H9 (cell line): ENCODE measurements at regions not wholly inside any gene's neighbourhood (a gene's known extent, or its start where the extent isn't known, plus 50 kb on each side); places are given as distances from the start of the nearest gene placed in this dataset.

ENCODE experiments used
- DNase-seq: peaks from one replicate; pipeline ENCODE4 v3.0.0-alpha.2; 2017
- H2AFZ ChIP-seq: one replicate; pipeline ENCODE4 v1.6.1; 2013; ENCODE audit warnings: mild to moderate bottlenecking, low read length, control low read depth, moderate library complexity
- H2AK5ac ChIP-seq: 2 replicates; pipeline ENCODE4 v1.6.1; 2013; ENCODE audit warnings: low read length, control low read depth, mixed read lengths; ENCODE audit not compliant: insufficient read length
- H2BK120ac ChIP-seq: one replicate; pipeline ENCODE4 v1.6.1; 2013; ENCODE audit warnings: low read depth, mild to moderate bottlenecking, low read length, control low read depth, inconsistent platforms; ENCODE audit not compliant: poor library complexity, severe bottlenecking
- H2BK12ac ChIP-seq: 2 replicates; pipeline ENCODE4 v1.6.1; 2013; ENCODE audit warnings: low read length, control low read depth, mixed read lengths, low read depth; ENCODE audit not compliant: insufficient read length
- H2BK15ac ChIP-seq: 2 replicates; pipeline ENCODE4 v1.6.1; 2013; ENCODE audit warnings: low read depth, low read length, control low read depth
- H2BK20ac ChIP-seq: one replicate; pipeline ENCODE4 v1.6.1; 2013; ENCODE audit warnings: low read depth, mild to moderate bottlenecking, low read length, control low read depth, inconsistent platforms; ENCODE audit not compliant: poor library complexity, severe bottlenecking
- H2BK5ac ChIP-seq: 2 replicates; pipeline ENCODE4 v1.6.1; 2013; ENCODE audit warnings: low read length, control low read depth, mixed read lengths; ENCODE audit not compliant: insufficient read length
- H3K14ac ChIP-seq: 2 replicates; pipeline ENCODE4 v1.6.1; 2013; ENCODE audit warnings: low read length, control low read depth; ENCODE audit not compliant: insufficient read depth
- H3K18ac ChIP-seq: 2 replicates; pipeline ENCODE4 v1.6.1; 2013; ENCODE audit warnings: low read depth, mild to moderate bottlenecking, mixed read lengths, low read length, control low read depth; ENCODE audit not compliant: insufficient read length
- H3K23ac ChIP-seq: 2 replicates; pipeline ENCODE4 v1.6.1; 2013; ENCODE audit warnings: low read length, control low read depth, mixed read lengths, low read depth; ENCODE audit not compliant: insufficient read length
- H3K23me2 ChIP-seq: 2 replicates; pipeline ENCODE4 v1.6.1; 2013; ENCODE audit warnings: low read depth, mild to moderate bottlenecking, mixed read lengths, low read length, control low read depth; ENCODE audit not compliant: insufficient read length, poor library complexity, severe bottlenecking
- H3K27ac ChIP-seq: 2 replicates; pipeline ENCODE4 v1.5.1; 2013; ENCODE audit warnings: low read length, control low read depth, mixed read lengths, low read depth; ENCODE audit not compliant: insufficient read length
- H3K27me3 ChIP-seq: 2 replicates; pipeline ENCODE4 v1.6.1; 2013; ENCODE audit warnings: low read length, control low read depth, inconsistent platforms; ENCODE audit not compliant: insufficient read depth
- H3K4ac ChIP-seq: 2 replicates; pipeline ENCODE4 v1.6.1; 2013; ENCODE audit warnings: low read depth, mild to moderate bottlenecking, control low read depth, inconsistent platforms, low read length, moderate library complexity
- H3K4me1 ChIP-seq: 2 replicates; pipeline ENCODE4 v1.6.1; 2013; ENCODE audit warnings: low read length, control low read depth, inconsistent platforms; ENCODE audit not compliant: insufficient read depth
- H3K4me2 ChIP-seq: 2 replicates; pipeline ENCODE4 v1.6.1; 2013; ENCODE audit warnings: low read length, control low read depth, mixed read lengths; ENCODE audit not compliant: insufficient read length, insufficient read depth
- H3K56ac ChIP-seq: 2 replicates; pipeline ENCODE4 v1.6.1; 2013; ENCODE audit warnings: low read depth, mild to moderate bottlenecking, mixed read lengths, low read length, control low read depth; ENCODE audit not compliant: insufficient read length
- H3K79me1 ChIP-seq: 2 replicates; pipeline ENCODE4 v1.6.1; 2013; ENCODE audit warnings: low read depth, mild to moderate bottlenecking, moderate library complexity, low read length, control low read depth, inconsistent platforms; ENCODE audit not compliant: insufficient read depth, poor library complexity, severe bottlenecking
- H3K79me2 ChIP-seq: 2 replicates; pipeline ENCODE4 v1.6.1; 2013; ENCODE audit warnings: low read length, control low read depth, inconsistent platforms; ENCODE audit not compliant: insufficient read depth
- H3K9ac ChIP-seq: 2 replicates; pipeline ENCODE4 v1.6.1; 2013; ENCODE audit warnings: low read length, control low read depth, mixed read lengths; ENCODE audit not compliant: insufficient read length; ENCODE audit errors: extremely low read depth
- H3K9me3 ChIP-seq: one replicate; pipeline ENCODE4 v1.6.1; 2013; ENCODE audit warnings: low read depth, low read length, inconsistent platforms; ENCODE audit not compliant: control insufficient read depth
- H3T11ph ChIP-seq: one replicate; pipeline ENCODE4 v1.6.1; 2013; ENCODE audit warnings: mild to moderate bottlenecking, low read length, control low read depth, inconsistent platforms
- H4K20me1 ChIP-seq: one replicate; pipeline ENCODE4 v1.6.1; 2013; ENCODE audit not compliant: control insufficient read depth, insufficient read length, insufficient read depth
- H4K5ac ChIP-seq: 2 replicates; pipeline ENCODE4 v1.6.1; 2013; ENCODE audit warnings: low read depth, mild to moderate bottlenecking, mixed read lengths, low read length, control low read depth; ENCODE audit not compliant: insufficient read length
- H4K8ac ChIP-seq: replicated peaks from 2 replicates; pipeline ENCODE4 v1.6.1; 2013; ENCODE audit warnings: low read length, control low read depth, mixed read lengths, low read depth; ENCODE audit not compliant: insufficient read length
- H4K91ac ChIP-seq: 2 replicates; pipeline ENCODE4 v1.6.1; 2013; ENCODE audit warnings: low read depth, mild to moderate bottlenecking, moderate library complexity, mixed read lengths, low read length, control low read depth; ENCODE audit not compliant: insufficient read length
- H3K27ac Mint-ChIP-seq, 3 experiments: 2 replicates in 2 of 3; 3 replicates in 1 of 3; pipeline ENCODE4 v1.8.0; 2020 to 2021; ENCODE audit warnings: mixed read lengths in 3 of 3, mild to moderate bottlenecking in 1 of 3, moderate library complexity in 1 of 3
- H3K27me3 Mint-ChIP-seq: 2 replicates; pipeline ENCODE4 v1.8.0; 2021; ENCODE audit warnings: low read depth, mild to moderate bottlenecking, moderate library complexity, mixed read lengths
- H3K36me3 Mint-ChIP-seq, 3 experiments: 2 replicates in 2 of 3; 3 replicates in 1 of 3; pipeline ENCODE4 v1.8.0; 2020 to 2021; ENCODE audit warnings: low read depth in 3 of 3, mixed read lengths in 3 of 3; ENCODE audit not compliant: insufficient read depth in 1 of 3
- H3K4me1 Mint-ChIP-seq, 2 experiments: 2 replicates each; pipeline ENCODE4 v1.8.0; 2020; ENCODE audit warnings: mixed read lengths in 2 of 2
- H3K4me3 Mint-ChIP-seq, 2 experiments: 2 replicates in 1 of 2; 3 replicates in 1 of 2; pipeline ENCODE4 v1.8.0; 2020 to 2021; ENCODE audit warnings: mild to moderate bottlenecking in 2 of 2, mixed read lengths in 2 of 2, moderate library complexity in 1 of 2
- H3K9me3 Mint-ChIP-seq, 2 experiments: 2 replicates in 1 of 2; 3 replicates in 1 of 2; pipeline ENCODE4 v1.8.0; 2020; ENCODE audit warnings: mild to moderate bottlenecking in 2 of 2, mixed read lengths in 2 of 2, moderate library complexity in 1 of 2
- CTCF ChIP-seq: fragments of 200-600 bp; sonication (generic); conservative IDR thresholded peaks from 3 replicates; pipeline ENCODE4 v1.8.0; 2021; ENCODE audit warnings: antibody characterized with exemption, mild to moderate bottlenecking

- Histone ChIP-seq H3K23ac (no peak overlapping the region), H3K4ac (no peak overlapping the region), H3K9ac (no peak overlapping the region), H2BK120ac (no peak overlapping the region), H3K4me2 (no peak overlapping the region), H3K18ac (no peak overlapping the region), H4K20me1 (no peaks in the 10 kb centered on the region), H3K23me2 (no peaks in the 10 kb centered on the region), H3K9me3 (no peaks in the 10 kb centered on the region), H3K79me2 (no peaks in the 10 kb centered on the region), H2BK20ac (no peak overlapping the region), H3K79me1 (no peaks in the 10 kb centered on the region), H4K8ac (no peak overlapping the region), H2AFZ (no peak overlapping the region), H2BK15ac (no peak overlapping the region), H4K5ac (no peak overlapping the region), H3K56ac (no peak overlapping the region), H3T11ph (no peak overlapping the region), H3K27ac (no peak overlapping the region), H3K14ac (no peak overlapping the region), H2BK12ac (no peak overlapping the region), H3K27me3 (no peaks in the 10 kb centered on the region), H2BK5ac (no peak overlapping the region), H4K91ac (no peak overlapping the region), H2AK5ac (no peak overlapping the region), H3K4me1 (peaks cover 10% of the 10 kb centered on the region; the same call in 1 of the 2 replicates)
- no peaks in the 10 kb centered on the region for H3K9me3 Mint-ChIP-seq
- H3K27me3 Mint-ChIP-seq, result no peaks in the 10 kb centered on the region
- no peak for DNase-seq
- no peak overlapping the region for H3K4me3 Mint-ChIP-seq
- TF ChIP-seq CTCF, result no peak
- H3K27ac Mint-ChIP-seq, result no peak overlapping the region
- peaks cover 30 to 31% of the 10 kb centered on the region in 2 experiments for H3K4me1 Mint-ChIP-seq
- no peaks in the 10 kb centered on the region; a peak in 2 of 7 replicates for H3K36me3 Mint-ChIP-seq
Observed at GRCh38 chr4:138894011-138894410, 121.6 kb upstream of the NOCT start.
